ENCODE measurements at regions not wholly inside any gene's neighbourhood (a gene's known extent, or its start where the extent isn't known, plus 50 kb on each side); places are given as distances from the start of the nearest gene placed in this dataset.

- Mint-ChIP-seq H3K27ac (no peak overlapping the region), H3K4me1 (ENCODE audit: low read depth in 2 of 2) (no peaks in the 10 kb centered on the region), H3K27me3 (no peaks in the 10 kb centered on the region), H3K36me3 (ENCODE audit: insufficient read depth) (no peaks in the 10 kb centered on the region), H3K4me3 (no peak overlapping the region), H3K9me3 (no peaks in the 10 kb centered on the region)
- ATAC-seq (replicated peaks) = no peak
- DNase-seq = no peak
Measured at GRCh38 chr3:20326541-20326940, 140.5 kb upstream of the SGO1 start.

- no peak overlapping the region for H3K27ac Mint-ChIP-seq
- no peaks in the 10 kb centered on the region for H3K36me3 Mint-ChIP-seq (ENCODE audit: insufficient read depth)
- H3K4me1 Mint-ChIP-seq (ENCODE audit: low read depth in 2 of 2) = no peaks in the 10 kb centered on the region
- H3K9me3 Mint-ChIP-seq = no peaks in the 10 kb centered on the region
- no peak overlapping the region for H3K4me3 Mint-ChIP-seq
- ATAC-seq (replicated peaks) (no peak), DNase-seq (no peak)
- no peaks in the 10 kb centered on the region for H3K27me3 Mint-ChIP-seq
Measured at GRCh38 chr3:20325563-20325962, 139.6 kb upstream of the SGO1 start.

- Mint-ChIP-seq H3K4me1 (ENCODE audit: low read depth in 2 of 2) (no peaks in the 10 kb centered on the region), H3K9me3 (no peaks in the 10 kb centered on the region), H3K4me3 (no peak overlapping the region), H3K27me3 (no peaks in the 10 kb centered on the region), H3K27ac (no peak overlapping the region), H3K36me3 (ENCODE audit: insufficient read depth) (no peaks in the 10 kb centered on the region)
- ATAC-seq (replicated peaks) (no peak), DNase-seq (no peak)
Measured at GRCh38 chr3:20324664-20325478, 138.9 kb upstream of the SGO1 start.

- H3K4me3 Mint-ChIP-seq = no peak overlapping the region
- no peak overlapping the region for H3K27ac Mint-ChIP-seq
- DNase-seq (no peak), ATAC-seq (replicated peaks) (no peak)
- H3K9me3 Mint-ChIP-seq = no peaks in the 10 kb centered on the region
- H3K4me1 Mint-ChIP-seq (ENCODE audit: low read depth in 2 of 2) = no peaks in the 10 kb centered on the region
- no peaks in the 10 kb centered on the region for H3K36me3 Mint-ChIP-seq (ENCODE audit: insufficient read depth)
- H3K27me3 Mint-ChIP-seq = no peaks in the 10 kb centered on the region
Measured at GRCh38 chr3:20323307-20323927, 137.4 kb upstream of the SGO1 start.

- ATAC-seq (replicated peaks) = no peak
- Mint-ChIP-seq H3K4me3 (no peak overlapping the region), H3K27ac (no peak overlapping the region), H3K36me3 (ENCODE audit: insufficient read depth) (no peaks in the 10 kb centered on the region), H3K9me3 (no peaks in the 10 kb centered on the region), H3K4me1 (ENCODE audit: low read depth in 2 of 2) (no peaks in the 10 kb centered on the region), H3K27me3 (no peaks in the 10 kb centered on the region)
- no peak for DNase-seq
Measured at GRCh38 chr3:20322085-20322484, 136.1 kb upstream of the SGO1 start.

GRCh38 chr3:20321391-20322047 lies 135.5 kb upstream of the SGO1 start:
- no peaks in the 10 kb centered on the region for H3K27me3 Mint-ChIP-seq
- H3K4me1 Mint-ChIP-seq (ENCODE audit: low read depth in 2 of 2) = no peaks in the 10 kb centered on the region
- no peaks in the 10 kb centered on the region for H3K9me3 Mint-ChIP-seq
- no peak overlapping the region for H3K4me3 Mint-ChIP-seq
- H3K27ac Mint-ChIP-seq = no peak overlapping the region
- H3K36me3 Mint-ChIP-seq (ENCODE audit: insufficient read depth) = no peaks in the 10 kb centered on the region
- no peak for ATAC-seq (replicated peaks)
- no peak for DNase-seq

- ATAC-seq (replicated peaks) (no peak), DNase-seq (no peak)
- H3K36me3 Mint-ChIP-seq (ENCODE audit: insufficient read depth) = no peaks in the 10 kb centered on the region
- H3K4me3 Mint-ChIP-seq = no peak overlapping the region
- H3K27me3 Mint-ChIP-seq = no peaks in the 10 kb centered on the region
- H3K27ac Mint-ChIP-seq = no peak overlapping the region
- no peaks in the 10 kb centered on the region for H3K9me3 Mint-ChIP-seq
- no peaks in the 10 kb centered on the region for H3K4me1 Mint-ChIP-seq (ENCODE audit: low read depth in 2 of 2)
Measured at GRCh38 chr3:20320489-20320888, 134.5 kb upstream of the SGO1 start.

GRCh38 chr3:20319551-20319950 lies 133.5 kb upstream of the SGO1 start:
- no peak for ATAC-seq (replicated peaks)
- H3K36me3 Mint-ChIP-seq (ENCODE audit: insufficient read depth) = no peaks in the 10 kb centered on the region
- no peak for DNase-seq
- H3K4me3 Mint-ChIP-seq = no peak overlapping the region
- H3K9me3 Mint-ChIP-seq = no peaks in the 10 kb centered on the region
- H3K27ac Mint-ChIP-seq = no peak overlapping the region
- peaks cover 0 to under 1% of the 10 kb centered on the region in 2 donors for H3K27me3 Mint-ChIP-seq
- H3K4me1 Mint-ChIP-seq (ENCODE audit: low read depth in 2 of 2) = no peaks in the 10 kb centered on the region

GRCh38 chr3:20317616-20318015 lies 131.6 kb upstream of the SGO1 start:
- DNase-seq = no peak
- Mint-ChIP-seq H3K27me3 (peaks cover 0 to 9% of the 10 kb centered on the region in 2 donors), H3K9me3 (no peaks in the 10 kb centered on the region), H3K4me1 (ENCODE audit: low read depth in 2 of 2) (no peaks in the 10 kb centered on the region), H3K4me3 (no peak overlapping the region), H3K36me3 (ENCODE audit: insufficient read depth) (no peaks in the 10 kb centered on the region), H3K27ac (no peak overlapping the region)
- ATAC-seq (replicated peaks) = no peak

- Mint-ChIP-seq H3K36me3 (ENCODE audit: insufficient read depth) (no peaks in the 10 kb centered on the region), H3K27ac (no peak overlapping the region), H3K4me1 (ENCODE audit: low read depth in 2 of 2) (no peaks in the 10 kb centered on the region), H3K27me3 (peaks cover 0 to 9% of the 10 kb centered on the region in 2 donors), H3K4me3 (no peak overlapping the region), H3K9me3 (no peaks in the 10 kb centered on the region)
- DNase-seq (no peak), ATAC-seq (replicated peaks) (no peak)
Measured at GRCh38 chr3:20316238-20316637, 130.2 kb upstream of the SGO1 start.

GRCh38 chr3:20310629-20311028 lies 124.6 kb upstream of the SGO1 start:
- DNase-seq = no peak
- Mint-ChIP-seq H3K36me3 (ENCODE audit: insufficient read depth) (no peaks in the 10 kb centered on the region), H3K27ac (peak overlapping the region in 1 of 2 donors; percentile 44), H3K9me3 (no peaks in the 10 kb centered on the region), H3K4me3 (no peak overlapping the region), H3K4me1 (ENCODE audit: low read depth in 2 of 2) (no peaks in the 10 kb centered on the region), H3K27me3 (peaks cover 0 to 9% of the 10 kb centered on the region in 2 donors)
- no peak for ATAC-seq (replicated peaks)

GRCh38 chr3:20307383-20307782 lies 121.4 kb upstream of the SGO1 start:
- Mint-ChIP-seq H3K4me1 (ENCODE audit: low read depth in 2 of 2) (no peaks in the 10 kb centered on the region), H3K36me3 (ENCODE audit: insufficient read depth) (no peaks in the 10 kb centered on the region), H3K27me3 (no peaks in the 10 kb centered on the region), H3K4me3 (no peak overlapping the region), H3K27ac (no peak overlapping the region), H3K9me3 (no peaks in the 10 kb centered on the region)
- ATAC-seq (replicated peaks) (no peak), DNase-seq (no peak)

- H3K36me3 Mint-ChIP-seq (ENCODE audit: insufficient read depth) = no peaks in the 10 kb centered on the region
- no peak overlapping the region for H3K27ac Mint-ChIP-seq
Measured at GRCh38 chr3:20305647-20306046, 119.6 kb upstream of the SGO1 start.

GRCh38 chr3:20302766-20303165 lies 116.8 kb upstream of the SGO1 start:
- ATAC-seq (replicated peaks) (no peak), DNase-seq (no peak)
- Mint-ChIP-seq H3K27ac (no peak overlapping the region), H3K27me3 (no peaks in the 10 kb centered on the region), H3K9me3 (no peaks in the 10 kb centered on the region), H3K36me3 (ENCODE audit: insufficient read depth) (no peaks in the 10 kb centered on the region), H3K4me1 (ENCODE audit: low read depth in 2 of 2) (no peaks in the 10 kb centered on the region), H3K4me3 (no peak overlapping the region)

More at GRCh38 chr3:20305647-20306046, 119.6 kb upstream of the SGO1 start:
- Mint-ChIP-seq H3K4me3 (no peak overlapping the region), H3K27me3 (no peaks in the 10 kb centered on the region), H3K9me3 (no peaks in the 10 kb centered on the region), H3K4me1 (ENCODE audit: low read depth in 2 of 2) (no peaks in the 10 kb centered on the region)
- DNase-seq (no peak), ATAC-seq (replicated peaks) (no peak)
